Natural killer cell (primary cell): ENCODE measurements at regions not wholly inside any gene's neighbourhood (a gene's known extent, or its start where the extent isn't known, plus 50 kb on each side); places are given as distances from the start of the nearest gene placed in this dataset.

ENCODE experiments used
- ATAC-seq, 3 donors: fragments of 150-1000 bp in 2 of 3; fragments of 200-7000 bp in 1 of 3; cut with Tn5 transposase; 1 replicate in 1 of 3; 2 replicates in 2 of 3; pipeline ENCODE4 v1.10.0; 2021; ENCODE audit warnings: mild to moderate bottlenecking in 2 of 3, moderate library complexity in 2 of 3
- DNase-seq, 2 donors: peaks; one replicate each; pipeline versions ENCODE4 v3.0.0 to v3.0.0-alpha.2; 2013 to 2021; ENCODE audit warnings: mixed read lengths in 1 of 2
- H3K27ac ChIP-seq: one replicate; pipeline ENCODE4 v1.5.1; 2013; ENCODE audit warnings: mild to moderate bottlenecking, low read length
- H3K27me3 ChIP-seq: one replicate; pipeline ENCODE4 v1.6.1; 2013; ENCODE audit warnings: low read length; ENCODE audit not compliant: control insufficient read depth, insufficient read depth
- H3K36me3 ChIP-seq: one replicate; pipeline ENCODE4 v1.6.1; 2013; ENCODE audit warnings: low read length; ENCODE audit not compliant: control insufficient read depth, insufficient read depth
- H3K4me1 ChIP-seq: one replicate; pipeline ENCODE4 v1.6.1; 2013; ENCODE audit warnings: low read length; ENCODE audit not compliant: control insufficient read depth, insufficient read depth
- H3K4me3 ChIP-seq: one replicate; pipeline ENCODE4 v1.5.1; 2013; ENCODE audit warnings: low read length
- H3K9me3 ChIP-seq: one replicate; pipeline ENCODE4 v1.6.1; 2013; ENCODE audit warnings: low read length; ENCODE audit not compliant: control insufficient read depth, insufficient read depth
- H3K27ac Mint-ChIP-seq, 2 donors: one replicate each; pipeline ENCODE4 v1.8.0; 2022; ENCODE audit warnings: mild to moderate bottlenecking in 2 of 2, mixed read lengths in 2 of 2, moderate library complexity in 1 of 2
- H3K27me3 Mint-ChIP-seq, 2 donors: one replicate each; pipeline ENCODE4 v1.8.0; 2022; ENCODE audit warnings: low read depth in 2 of 2, mixed read lengths in 2 of 2
- H3K36me3 Mint-ChIP-seq: one replicate; pipeline ENCODE4 v1.8.0; 2022; ENCODE audit warnings: mixed read lengths
- H3K4me1 Mint-ChIP-seq, 2 donors: one replicate each; pipeline ENCODE4 v1.8.0; 2022; ENCODE audit warnings: mixed read lengths in 2 of 2
- H3K4me3 Mint-ChIP-seq: one replicate; pipeline ENCODE4 v1.8.0; 2022; ENCODE audit warnings: mild to moderate bottlenecking, moderate library complexity, mixed read lengths
- H3K9me3 Mint-ChIP-seq, 2 donors: one replicate each; pipeline ENCODE4 v1.8.0; 2022; ENCODE audit warnings: mixed read lengths in 2 of 2
- CTCF ChIP-seq: fragments of 200-600 bp; IDR thresholded peaks from one replicate; pipeline ENCODE4 v1.8.0; 2022; ENCODE audit warnings: antibody characterized with exemption
- WGBS: methylation state at CpG from one replicate; pipeline ENCODE4 v1.1.7; 2013; ENCODE audit warnings: missing lambda C conversion rate; ENCODE audit not compliant: insufficient coverage; 5-methylcytosine and 5-hydroxymethylcytosine counted together
- intact Hi-C: fragments of 100-400 bp; cut with micrococcal nuclease; formaldehyde crosslinking; loops from one replicate; pipeline ENCODE4 v1.14.2; 2022

GRCh38 chr2:56523816-56524215 lies 340.0 kb downstream of the CCDC85A start:
- no peak overlapping the region for H3K4me3 Mint-ChIP-seq
- H3K9me3 Mint-ChIP-seq = peaks cover 18 to 23% of the 10 kb centered on the region in 2 donors
- no peaks in the 10 kb centered on the region for H3K27me3 ChIP-seq
- no peaks in the 10 kb centered on the region for H3K4me1 ChIP-seq
- H3K27ac Mint-ChIP-seq = no peak overlapping the region
- no peak overlapping the region for H3K27ac ChIP-seq
- no peaks in the 10 kb centered on the region for H3K4me1 Mint-ChIP-seq
- DNase-seq = no peak
- TF ChIP-seq CTCF = no peak
- ATAC-seq = no peak
- no peak overlapping the region for H3K4me3 ChIP-seq
- H3K27me3 Mint-ChIP-seq = no peaks in the 10 kb centered on the region
- H3K36me3 Mint-ChIP-seq = peaks cover 6% of the 10 kb centered on the region
- no peaks in the 10 kb centered on the region for H3K36me3 ChIP-seq
- peaks cover 2% of the 10 kb centered on the region for H3K9me3 ChIP-seq
- intact Hi-C loops = no loop called here

- H3K4me1 ChIP-seq = no peaks in the 10 kb centered on the region
- ATAC-seq = no peak
- no peak for DNase-seq
- Mint-ChIP-seq H3K4me3 (no peak overlapping the region), H3K9me3 (peaks cover 16 to 17% of the 10 kb centered on the region in 2 donors), H3K27me3 (no peaks in the 10 kb centered on the region), H3K27ac (no peak overlapping the region), H3K4me1 (no peaks in the 10 kb centered on the region), H3K36me3 (no peaks in the 10 kb centered on the region)
- no peak overlapping the region for H3K27ac ChIP-seq
- no peaks in the 10 kb centered on the region for H3K27me3 ChIP-seq
- H3K9me3 ChIP-seq = no peaks in the 10 kb centered on the region
- no peak for TF ChIP-seq CTCF
- no peaks in the 10 kb centered on the region for H3K36me3 ChIP-seq
- intact Hi-C loops = no loop called here
- no peak overlapping the region for H3K4me3 ChIP-seq
These were observed 348.1 kb downstream of the CCDC85A start for GRCh38 chr2:56531668-56532420.

- 90% methylated on average over 2 of the region's 2 CpGs for WGBS
- Mint-ChIP-seq H3K4me1 (no peaks in the 10 kb centered on the region), H3K27me3 (no peaks in the 10 kb centered on the region), H3K36me3 (no peaks in the 10 kb centered on the region), H3K27ac (no peak overlapping the region), H3K4me3 (no peak overlapping the region), H3K9me3 (peaks cover 18 to 21% of the 10 kb centered on the region in 2 donors)
- intact Hi-C loops = no loop called here
- ATAC-seq (no peak), DNase-seq (no peak)
- no peak for TF ChIP-seq CTCF
- no peak overlapping the region for H3K4me3 ChIP-seq
- no peaks in the 10 kb centered on the region for H3K4me1 ChIP-seq
- H3K27ac ChIP-seq = no peak overlapping the region
- H3K36me3 ChIP-seq = no peaks in the 10 kb centered on the region
- no peaks in the 10 kb centered on the region for H3K27me3 ChIP-seq
- no peaks in the 10 kb centered on the region for H3K9me3 ChIP-seq
These were observed 350.5 kb downstream of the CCDC85A start for GRCh38 chr2:56534321-56534720.

GRCh38 chr2:56537756-56538155 lies 354.0 kb downstream of the CCDC85A start:
- WGBS = 68% methylated on average over 3 of the region's 3 CpGs
- H3K4me3 Mint-ChIP-seq = no peak overlapping the region
- no peaks in the 10 kb centered on the region for H3K27me3 Mint-ChIP-seq
- peaks cover 18 to 20% of the 10 kb centered on the region in 2 donors for H3K9me3 Mint-ChIP-seq
- H3K27ac Mint-ChIP-seq = no peak overlapping the region
- no peaks in the 10 kb centered on the region for H3K36me3 Mint-ChIP-seq
- no peaks in the 10 kb centered on the region for H3K4me1 ChIP-seq
- no peaks in the 10 kb centered on the region for H3K36me3 ChIP-seq
- no peaks in the 10 kb centered on the region for H3K27me3 ChIP-seq
- no peaks in the 10 kb centered on the region for H3K9me3 ChIP-seq
- H3K4me3 ChIP-seq = no peak overlapping the region
- intact Hi-C loops = no loop called here
- no peak for TF ChIP-seq CTCF
- DNase-seq (no peak), ATAC-seq (no peak)
- no peaks in the 10 kb centered on the region for H3K4me1 Mint-ChIP-seq
- H3K27ac ChIP-seq = no peak overlapping the region
